ENCODE measurements at regions not wholly inside any gene's neighbourhood (a gene's known extent, or its start where the extent isn't known, plus 50 kb on each side); places are given as distances from the start of the nearest gene placed in this dataset.

- ATAC-seq (ENCODE audit: low read depth) (no peak), DNase-seq (no peak)
- intact Hi-C loops (cut with micrococcal nuclease) = no loop called here
- no peak overlapping the region for H3K27ac Mint-ChIP-seq
- H3K27me3 Mint-ChIP-seq = peaks cover 5% of the 10 kb centered on the region
- no peaks in the 10 kb centered on the region for H3K79me2 ChIP-seq (ENCODE audit: control insufficient read depth, insufficient read depth, low read length)
- 76% methylated on average over 22 of the region's 26 CpGs for WGBS (ENCODE audit: insufficient coverage)
- H4K20me1 ChIP-seq (ENCODE audit: control insufficient read depth, insufficient read depth, low read length, poor library complexity, severe bottlenecking) = no peaks in the 10 kb centered on the region
- H3K4me1 Mint-ChIP-seq = peaks cover 4% of the 10 kb centered on the region
- H3K36me3 ChIP-seq (replicated peaks in 1 of 2; ENCODE audit: control extremely low read depth in 1 of 2, control insufficient read depth in 1 of 2, extremely low read depth in 1 of 2, insufficient read depth in 2 of 2, low read length in 1 of 2) = no peaks in the 10 kb centered on the region
- ChIA-PET CTCF (interaction anchor here (0.7 kb wide), 1 partner anchor 47 kb away, joined by 5 read pairs; no protein-coding TSS in a partner anchor), POLR2A (no interaction called here)
- H3K4me3 Mint-ChIP-seq = no peak overlapping the region
- TF ChIP-seq CTCF (IDR thresholded peaks at IDR 0.05) = no peak
- no peak for TF ChIP-seq EZH2 (IDR thresholded peaks at IDR 0.05; ENCODE audit: borderline replicate concordance, insufficient read depth, low read depth, low read length, poor library complexity, severe bottlenecking)
- H3K4me2 ChIP-seq (replicated peaks; ENCODE audit: low read depth, low read length, poor library complexity, severe bottlenecking) = no peak overlapping the region
- H3K27ac ChIP-seq (ENCODE audit: low read length in 2 of 2) = no peak overlapping the region
- no peak overlapping the region for H3K9ac ChIP-seq (ENCODE audit: low read length)
- no peaks in the 10 kb centered on the region for H3K27me3 ChIP-seq (replicated peaks in 1 of 4; ENCODE audit: control extremely low read depth in 1 of 4, control insufficient read depth in 3 of 4, insufficient read depth in 4 of 4, low read length in 3 of 4)
- no peak overlapping the region for H2AFZ ChIP-seq (ENCODE audit: insufficient read depth, low read depth, low read length, poor library complexity, severe bottlenecking)
- H3K4me3 ChIP-seq (ENCODE audit: control extremely low read depth in 1 of 5, extremely low read depth in 1 of 5, insufficient read depth in 1 of 5, low read depth in 2 of 5, low read length in 4 of 5) = no peak overlapping the region
- no peaks in the 10 kb centered on the region for H3K9me3 Mint-ChIP-seq (ENCODE audit: insufficient read depth)
- H3K9me3 ChIP-seq (ENCODE audit: control extremely low read depth in 1 of 3, control insufficient read depth in 2 of 3, insufficient read depth in 1 of 3, low read length in 2 of 3) = peaks cover 0 to 13% (median 0%) of the 10 kb centered on the region in 3 donors
- peaks cover 0 to 8% of the 10 kb centered on the region in 2 donors for H3K4me1 ChIP-seq (ENCODE audit: control insufficient read depth in 2 of 2, insufficient read depth in 2 of 2, low read length in 2 of 2)
These were observed 1187.6 kb downstream of the BRD1 start for GRCh38 chr22:48639896-48640748.

- peaks cover 5% of the 10 kb centered on the region for H3K27me3 Mint-ChIP-seq
- Histone ChIP-seq H3K4me3 (ENCODE audit: control extremely low read depth in 1 of 5, extremely low read depth in 1 of 5, insufficient read depth in 1 of 5, low read depth in 2 of 5, low read length in 4 of 5) (no peak overlapping the region), H3K9me3 (ENCODE audit: control extremely low read depth in 1 of 3, control insufficient read depth in 2 of 3, insufficient read depth in 1 of 3, low read length in 2 of 3) (peaks cover 0 to 11% (median 0%) of the 10 kb centered on the region in 3 donors), H3K4me2 (replicated peaks; ENCODE audit: low read depth, low read length, poor library complexity, severe bottlenecking) (no peak overlapping the region), H3K79me2 (ENCODE audit: control insufficient read depth, insufficient read depth, low read length) (no peaks in the 10 kb centered on the region), H4K20me1 (ENCODE audit: control insufficient read depth, insufficient read depth, low read length, poor library complexity, severe bottlenecking) (no peaks in the 10 kb centered on the region), H3K9ac (ENCODE audit: low read length) (no peak overlapping the region), H3K27ac (ENCODE audit: low read length in 2 of 2) (no peak overlapping the region), H2AFZ (ENCODE audit: insufficient read depth, low read depth, low read length, poor library complexity, severe bottlenecking) (no peak overlapping the region), H3K36me3 (replicated peaks in 1 of 2; ENCODE audit: control extremely low read depth in 1 of 2, control insufficient read depth in 1 of 2, extremely low read depth in 1 of 2, insufficient read depth in 2 of 2, low read length in 1 of 2) (no peaks in the 10 kb centered on the region), H3K27me3 (replicated peaks in 1 of 4; ENCODE audit: control extremely low read depth in 1 of 4, control insufficient read depth in 3 of 4, insufficient read depth in 4 of 4, low read length in 3 of 4) (no peaks in the 10 kb centered on the region), H3K4me1 (ENCODE audit: control insufficient read depth in 2 of 2, insufficient read depth in 2 of 2, low read length in 2 of 2) (peaks cover 0 to 8% of the 10 kb centered on the region in 2 donors)
- 92% methylated on average over 19 of the region's 19 CpGs for WGBS (ENCODE audit: insufficient coverage)
- ChIA-PET POLR2A (no interaction called here), CTCF (no interaction called here)
- intact Hi-C loops (cut with micrococcal nuclease) = no loop called here
- no peaks in the 10 kb centered on the region for H3K9me3 Mint-ChIP-seq (ENCODE audit: insufficient read depth)
- H3K4me1 Mint-ChIP-seq = peaks cover 4% of the 10 kb centered on the region
- DNase-seq = no peak
- no peak for ATAC-seq (ENCODE audit: low read depth)
- H3K27ac Mint-ChIP-seq = no peak overlapping the region
- TF ChIP-seq EZH2 (IDR thresholded peaks at IDR 0.05; ENCODE audit: borderline replicate concordance, insufficient read depth, low read depth, low read length, poor library complexity, severe bottlenecking) = no peak
- no peak for TF ChIP-seq CTCF (IDR thresholded peaks at IDR 0.05)
- H3K4me3 Mint-ChIP-seq = no peak overlapping the region
These were observed 1188.5 kb downstream of the BRD1 start for GRCh38 chr22:48639021-48639795.
